Non-pigmented ciliary epithelial cell (primary cell): ENCODE measurements at regions not wholly inside any gene's neighbourhood (a gene's known extent, or its start where the extent isn't known, plus 50 kb on each side); places are given as distances from the start of the nearest gene placed in this dataset.
"Not testable (repeated sequence)": the region's sequence is repeated elsewhere in the genome, so short reads cannot be mapped to it uniquely, and the experiment has no call there.

Experiments used
- DNase-seq: peaks from one replicate; pipeline ENCODE4 v3.0.0-alpha.2; 2010; ENCODE audit warnings: low read depth

GRCh38 chr3:20396335-20396734 lies 210.3 kb upstream of the SGO1 start:
- DNase-seq: no peak

GRCh38 chr3:20395692-20396091 lies 209.7 kb upstream of the SGO1 start:
- DNase-seq: no peak

GRCh38 chr3:20394243-20394642 lies 208.2 kb upstream of the SGO1 start:
- no peak for DNase-seq

- DNase-seq: no peak
Measured at GRCh38 chr3:20391644-20392043, 205.6 kb upstream of the SGO1 start.

- DNase-seq: no peak
Measured at GRCh38 chr3:20388971-20389370, 203.0 kb upstream of the SGO1 start.

GRCh38 chr3:20380295-20380694 lies 194.3 kb upstream of the SGO1 start:
- no peak for DNase-seq

- no peak for DNase-seq
Measured at GRCh38 chr3:20378315-20378714, 192.3 kb upstream of the SGO1 start.

GRCh38 chr3:20376665-20377217 lies 190.7 kb upstream of the SGO1 start:
- no peak for DNase-seq

GRCh38 chr3:20375302-20375701 lies 189.3 kb upstream of the SGO1 start:
- no peak for DNase-seq

GRCh38 chr3:20370273-20371063 lies 184.5 kb upstream of the SGO1 start:
- DNase-seq: not testable (repeated sequence)

- no peak for DNase-seq
Measured at GRCh38 chr3:20361000-20361399, 175.0 kb upstream of the SGO1 start.

- no peak for DNase-seq
Measured at GRCh38 chr3:20353286-20353685, 167.3 kb upstream of the SGO1 start.

- DNase-seq: no peak
Measured at GRCh38 chr3:20352546-20353179, 166.7 kb upstream of the SGO1 start.

GRCh38 chr3:20350449-20350848 lies 164.4 kb upstream of the SGO1 start:
- no peak for DNase-seq

GRCh38 chr3:20346916-20347315 lies 160.9 kb upstream of the SGO1 start:
- DNase-seq: no peak

- DNase-seq: no peak
Measured at GRCh38 chr3:20346369-20346768, 160.4 kb upstream of the SGO1 start.

- no peak for DNase-seq
Measured at GRCh38 chr3:20344400-20344959, 158.5 kb upstream of the SGO1 start.

GRCh38 chr3:20343790-20344189 lies 157.8 kb upstream of the SGO1 start:
- DNase-seq: no peak

GRCh38 chr3:20340324-20340928 lies 154.4 kb upstream of the SGO1 start:
- DNase-seq: peak; percentile 38

- no peak for DNase-seq
Measured at GRCh38 chr3:20336572-20336971, 150.6 kb upstream of the SGO1 start.

- DNase-seq: no peak
Measured at GRCh38 chr3:20334842-20335241, 148.8 kb upstream of the SGO1 start.

- DNase-seq: no peak
Measured at GRCh38 chr3:20327889-20328288, 141.9 kb upstream of the SGO1 start.

GRCh38 chr3:20326541-20326940 lies 140.5 kb upstream of the SGO1 start:
- no peak for DNase-seq
